GM12864 (cell line): ENCODE measurements at regions not wholly inside any gene's neighbourhood (a gene's known extent, or its start where the extent isn't known, plus 50 kb on each side); places are given as distances from the start of the nearest gene placed in this dataset.

ENCODE experiments used
- DNase-seq: peaks from one replicate; pipeline ENCODE4 v3.0.0-alpha.2; 2011; ENCODE audit warnings: low read depth
- H3K4me3 ChIP-seq: 2 replicates; pipeline ENCODE4 v1.5.1; 2011; ENCODE audit warnings: mild to moderate bottlenecking, low read depth, low read length, control low read depth
- TF ChIP-seq, protein P1 (sequence below): IDR thresholded peaks from 2 replicates; pipeline ENCODE4 v1.5.1; 2011; ENCODE audit warnings: low read depth, mild to moderate bottlenecking, moderate library complexity, low read length, control low read depth, inconsistent platforms; ENCODE audit errors: missing control alignments

DNA sequence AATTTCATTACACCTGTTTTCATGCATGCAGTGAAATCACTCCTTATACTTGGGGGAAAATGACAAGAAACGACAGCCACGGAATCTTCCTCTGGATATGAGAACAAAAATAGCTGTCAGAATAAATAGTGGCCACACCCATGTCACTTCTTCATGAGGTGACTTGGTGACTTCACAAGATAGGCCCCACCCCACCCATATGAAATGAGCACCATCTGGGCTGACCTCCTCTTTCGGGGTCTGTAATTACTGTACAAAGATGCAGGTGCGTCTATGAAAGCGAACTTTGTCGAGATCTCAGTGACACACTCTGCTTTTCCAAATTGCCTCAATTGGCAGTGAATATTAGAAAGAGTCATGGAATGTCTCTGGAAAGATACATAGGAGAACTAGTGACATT lies 184.2 kb upstream of the CCN2 start:
- H3K4me3 ChIP-seq = no peak overlapping the region
- DNase-seq = no peak
- TF ChIP-seq, protein P1, sequence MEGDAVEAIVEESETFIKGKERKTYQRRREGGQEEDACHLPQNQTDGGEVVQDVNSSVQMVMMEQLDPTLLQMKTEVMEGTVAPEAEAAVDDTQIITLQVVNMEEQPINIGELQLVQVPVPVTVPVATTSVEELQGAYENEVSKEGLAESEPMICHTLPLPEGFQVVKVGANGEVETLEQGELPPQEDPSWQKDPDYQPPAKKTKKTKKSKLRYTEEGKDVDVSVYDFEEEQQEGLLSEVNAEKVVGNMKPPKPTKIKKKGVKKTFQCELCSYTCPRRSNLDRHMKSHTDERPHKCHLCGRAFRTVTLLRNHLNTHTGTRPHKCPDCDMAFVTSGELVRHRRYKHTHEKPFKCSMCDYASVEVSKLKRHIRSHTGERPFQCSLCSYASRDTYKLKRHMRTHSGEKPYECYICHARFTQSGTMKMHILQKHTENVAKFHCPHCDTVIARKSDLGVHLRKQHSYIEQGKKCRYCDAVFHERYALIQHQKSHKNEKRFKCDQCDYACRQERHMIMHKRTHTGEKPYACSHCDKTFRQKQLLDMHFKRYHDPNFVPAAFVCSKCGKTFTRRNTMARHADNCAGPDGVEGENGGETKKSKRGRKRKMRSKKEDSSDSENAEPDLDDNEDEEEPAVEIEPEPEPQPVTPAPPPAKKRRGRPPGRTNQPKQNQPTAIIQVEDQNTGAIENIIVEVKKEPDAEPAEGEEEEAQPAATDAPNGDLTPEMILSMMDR = no peak

DNA sequence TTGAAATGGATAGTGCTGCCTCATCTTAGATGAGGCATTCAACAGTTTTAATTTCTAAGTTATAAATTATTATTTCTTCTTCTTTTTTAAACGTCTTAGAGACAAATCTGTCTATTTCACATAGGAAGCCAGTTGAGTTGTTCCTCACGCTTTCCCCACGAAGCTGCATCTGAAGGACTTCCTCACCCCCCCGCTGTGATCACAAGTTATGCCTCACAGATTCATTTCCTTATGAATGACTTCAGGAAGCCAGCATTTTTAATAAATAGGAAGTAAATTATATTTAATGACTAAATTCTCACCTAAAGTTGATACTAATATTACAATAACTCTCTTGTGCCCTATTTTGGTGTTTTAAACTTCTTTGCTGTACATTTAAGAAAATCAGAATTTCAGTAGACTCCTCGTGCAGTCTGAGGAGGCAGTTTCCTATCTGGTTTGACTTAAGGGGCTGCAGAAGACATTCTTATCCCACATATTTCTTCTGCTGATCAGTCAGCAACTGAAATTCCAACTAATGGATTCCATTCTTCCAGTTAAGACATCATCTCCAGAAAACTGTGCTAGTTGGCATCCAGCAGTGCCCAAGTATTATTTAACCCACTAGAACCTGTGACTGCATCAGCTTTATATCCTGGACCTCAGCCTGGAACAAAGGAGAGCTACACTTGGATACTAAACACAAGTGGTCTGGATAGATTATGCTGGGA lies 182.7 kb upstream of the CCN2 start:
- DNase-seq = no peak

DNA sequence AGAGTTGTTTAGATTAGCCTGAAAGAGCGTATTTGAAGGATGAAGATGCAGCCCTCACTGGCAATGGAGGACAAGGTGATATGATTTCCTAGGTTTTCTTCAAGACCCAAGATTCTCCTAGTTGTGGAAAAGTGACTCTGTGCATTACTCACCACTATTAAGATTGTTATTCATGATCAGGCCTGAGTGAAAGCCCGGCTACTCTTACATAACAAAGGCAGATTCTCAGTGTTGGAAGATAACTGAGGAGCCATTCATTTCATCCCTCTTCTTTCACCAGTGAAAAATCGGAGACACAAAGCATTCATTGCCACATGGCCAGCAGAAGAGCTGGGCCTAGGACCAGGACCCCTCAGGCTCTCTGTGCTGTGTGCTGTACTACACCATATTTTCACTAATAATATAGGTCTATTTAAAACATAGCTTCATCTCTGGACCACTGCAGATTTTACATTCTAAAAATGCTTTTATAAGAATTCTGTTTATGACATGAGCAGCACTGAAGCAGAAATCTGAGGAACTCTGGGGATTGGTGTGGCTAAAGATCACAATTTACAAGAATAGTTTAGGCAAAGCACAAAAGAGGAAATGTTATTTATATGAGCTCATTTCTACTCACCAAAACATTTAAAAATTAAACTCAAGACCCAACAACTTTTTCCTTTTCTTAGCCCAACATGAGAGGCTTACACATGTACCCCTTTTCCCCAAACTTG lies 181.9 kb upstream of the CCN2 start:
- DNase-seq = no peak
- no peak overlapping the region for H3K4me3 ChIP-seq
- TF ChIP-seq, protein P1 = no peak

More for the DNA sequence above, 182.7 kb upstream of the CCN2 start:
- TF ChIP-seq, protein P1 = no peak
- no peak overlapping the region for H3K4me3 ChIP-seq

DNA sequence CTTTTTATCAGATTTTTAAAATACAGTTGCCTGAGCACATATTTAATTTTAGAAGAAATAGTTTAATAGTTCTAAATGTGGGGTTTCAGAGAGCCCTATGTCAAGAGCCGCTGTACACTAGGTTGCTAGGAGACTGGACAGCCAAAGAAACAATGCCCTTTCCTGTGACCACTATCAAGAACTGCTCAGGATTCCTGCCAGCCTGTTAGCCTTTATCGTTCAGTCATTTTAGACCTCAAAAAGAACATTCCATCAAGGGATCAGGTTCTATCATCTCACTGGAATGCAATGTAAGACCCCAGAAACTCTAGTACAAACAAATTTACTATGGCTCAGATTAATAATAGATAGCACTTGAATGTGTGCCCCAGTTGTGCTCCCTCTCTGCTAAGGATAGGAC lies 181.2 kb upstream of the CCN2 start:
- no peak overlapping the region for H3K4me3 ChIP-seq
- no peak for DNase-seq
- TF ChIP-seq, protein P1 = no peak

DNA sequence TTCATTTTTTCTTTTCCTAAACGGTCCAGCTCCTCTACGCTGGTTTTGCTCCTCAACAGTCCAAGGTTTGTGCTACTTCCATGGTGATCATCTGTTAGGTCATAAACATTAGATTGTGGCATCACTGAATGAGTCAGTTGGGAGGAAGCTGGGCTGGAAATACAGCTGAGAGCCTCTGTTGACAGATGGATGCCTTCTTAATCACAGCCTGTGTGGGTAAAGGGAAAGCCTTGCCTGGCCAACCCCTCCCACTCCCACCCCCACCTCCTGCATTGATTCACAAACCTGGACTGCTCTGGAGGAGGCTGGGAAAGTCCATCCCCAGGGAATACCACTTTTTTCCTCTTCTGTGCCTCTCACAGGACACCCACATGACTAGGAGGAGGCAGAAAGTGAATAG lies 180.6 kb upstream of the CCN2 start:
- no peak for DNase-seq
- TF ChIP-seq, protein P1 = no peak
- no peak overlapping the region for H3K4me3 ChIP-seq

DNA sequence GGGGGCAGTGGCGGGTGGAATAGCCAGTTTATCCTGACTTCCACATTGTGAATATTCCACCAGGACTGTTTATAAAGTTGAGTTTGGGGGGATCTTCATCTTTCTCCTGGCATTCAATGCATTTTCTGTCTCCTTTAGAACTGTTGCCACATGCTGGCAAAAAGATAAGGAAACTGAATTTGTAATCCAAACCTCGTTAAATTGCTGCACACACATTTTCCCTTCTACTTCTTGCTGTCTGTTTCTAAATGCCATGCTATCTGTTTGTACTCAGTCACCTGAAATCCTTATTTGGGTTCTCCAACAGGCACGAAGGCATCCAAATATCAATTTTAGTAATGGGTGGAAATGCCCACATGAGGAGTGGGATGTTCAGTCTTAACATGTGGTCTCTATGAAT lies 180.2 kb upstream of the CCN2 start:
- TF ChIP-seq, protein P1 = no peak

More for the DNA sequence above, 180.2 kb upstream of the CCN2 start:
- DNase-seq = no peak
- no peak overlapping the region for H3K4me3 ChIP-seq
